Progenitor cell of endocrine pancreas (in vitro differentiated cells): ENCODE measurements at regions not wholly inside any gene's neighbourhood (a gene's known extent, or its start where the extent isn't known, plus 50 kb on each side); places are given as distances from the start of the nearest gene placed in this dataset.

Experiments used
- DNase-seq: peaks from one replicate; pipeline ENCODE4 v3.0.0; 2021; ENCODE audit warnings: low spot score; ENCODE audit not compliant: unreplicated experiment
- H3K27ac Mint-ChIP-seq: 2 replicates; pipeline ENCODE4 v1.8.0; 2021; ENCODE audit warnings: mild to moderate bottlenecking, moderate library complexity, mixed read lengths
- H3K27me3 Mint-ChIP-seq: 2 replicates; pipeline ENCODE4 v1.8.0; 2021; ENCODE audit warnings: mixed read lengths
- H3K36me3 Mint-ChIP-seq: 2 replicates; pipeline ENCODE4 v1.8.0; 2022; ENCODE audit warnings: mixed read lengths; ENCODE audit not compliant: insufficient read depth
- H3K4me1 Mint-ChIP-seq: 2 replicates; pipeline ENCODE4 v1.8.0; 2021; ENCODE audit warnings: low read depth, mixed read lengths
- H3K4me3 Mint-ChIP-seq: 2 replicates; pipeline ENCODE4 v1.8.0; 2021; ENCODE audit warnings: low read depth, mild to moderate bottlenecking, moderate library complexity, mixed read lengths
- H3K9me3 Mint-ChIP-seq: 2 replicates; pipeline ENCODE4 v1.8.0; 2021; ENCODE audit warnings: low read depth, mixed read lengths
- TF ChIP-seq, protein P1 (sequence below): fragments of 200-600 bp; sonication (generic); IDR thresholded peaks from one replicate; pipeline ENCODE4 v1.5.0; 2021; ENCODE audit warnings: antibody characterized with exemption, mild to moderate bottlenecking; ENCODE audit not compliant: unreplicated experiment

GRCh38 chr22:49240472-49240871 is 587.2 kb downstream of the BRD1 start:
- Mint-ChIP-seq H3K27ac (no peak overlapping the region), H3K4me3 (no peak overlapping the region), H3K4me1 (peaks cover 4% of the 10 kb centered on the region), H3K27me3 (peaks cover 3% of the 10 kb centered on the region), H3K36me3 (no peaks in the 10 kb centered on the region), H3K9me3 (no peaks in the 10 kb centered on the region)
- TF ChIP-seq, protein P1, sequence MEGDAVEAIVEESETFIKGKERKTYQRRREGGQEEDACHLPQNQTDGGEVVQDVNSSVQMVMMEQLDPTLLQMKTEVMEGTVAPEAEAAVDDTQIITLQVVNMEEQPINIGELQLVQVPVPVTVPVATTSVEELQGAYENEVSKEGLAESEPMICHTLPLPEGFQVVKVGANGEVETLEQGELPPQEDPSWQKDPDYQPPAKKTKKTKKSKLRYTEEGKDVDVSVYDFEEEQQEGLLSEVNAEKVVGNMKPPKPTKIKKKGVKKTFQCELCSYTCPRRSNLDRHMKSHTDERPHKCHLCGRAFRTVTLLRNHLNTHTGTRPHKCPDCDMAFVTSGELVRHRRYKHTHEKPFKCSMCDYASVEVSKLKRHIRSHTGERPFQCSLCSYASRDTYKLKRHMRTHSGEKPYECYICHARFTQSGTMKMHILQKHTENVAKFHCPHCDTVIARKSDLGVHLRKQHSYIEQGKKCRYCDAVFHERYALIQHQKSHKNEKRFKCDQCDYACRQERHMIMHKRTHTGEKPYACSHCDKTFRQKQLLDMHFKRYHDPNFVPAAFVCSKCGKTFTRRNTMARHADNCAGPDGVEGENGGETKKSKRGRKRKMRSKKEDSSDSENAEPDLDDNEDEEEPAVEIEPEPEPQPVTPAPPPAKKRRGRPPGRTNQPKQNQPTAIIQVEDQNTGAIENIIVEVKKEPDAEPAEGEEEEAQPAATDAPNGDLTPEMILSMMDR, result no peak
- no peak for DNase-seq

DNA sequence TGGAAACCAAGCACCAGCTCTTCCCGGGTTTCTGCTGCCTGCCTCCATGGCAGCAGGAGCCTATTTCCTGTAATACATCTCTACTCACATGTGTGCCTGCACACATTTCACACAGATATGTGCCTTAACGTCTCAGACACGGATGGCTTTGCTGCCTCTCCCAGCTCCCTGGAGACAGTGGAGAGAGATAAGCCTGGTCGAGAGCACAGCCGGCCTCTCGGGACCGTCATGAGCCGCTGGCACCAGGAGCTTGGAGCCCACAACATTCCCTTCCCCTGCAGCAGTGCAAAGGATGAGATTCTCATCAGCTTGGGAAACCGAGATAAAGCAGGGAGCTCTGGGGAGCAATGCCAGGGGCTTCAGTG is 587.7 kb downstream of the BRD1 start:
- Mint-ChIP-seq H3K27ac (no peak overlapping the region), H3K27me3 (peaks cover 3% of the 10 kb centered on the region), H3K4me1 (peaks cover 4% of the 10 kb centered on the region), H3K36me3 (no peaks in the 10 kb centered on the region), H3K9me3 (no peaks in the 10 kb centered on the region), H3K4me3 (no peak overlapping the region)
- DNase-seq, result no peak
- TF ChIP-seq, protein P1, result no peak

DNA sequence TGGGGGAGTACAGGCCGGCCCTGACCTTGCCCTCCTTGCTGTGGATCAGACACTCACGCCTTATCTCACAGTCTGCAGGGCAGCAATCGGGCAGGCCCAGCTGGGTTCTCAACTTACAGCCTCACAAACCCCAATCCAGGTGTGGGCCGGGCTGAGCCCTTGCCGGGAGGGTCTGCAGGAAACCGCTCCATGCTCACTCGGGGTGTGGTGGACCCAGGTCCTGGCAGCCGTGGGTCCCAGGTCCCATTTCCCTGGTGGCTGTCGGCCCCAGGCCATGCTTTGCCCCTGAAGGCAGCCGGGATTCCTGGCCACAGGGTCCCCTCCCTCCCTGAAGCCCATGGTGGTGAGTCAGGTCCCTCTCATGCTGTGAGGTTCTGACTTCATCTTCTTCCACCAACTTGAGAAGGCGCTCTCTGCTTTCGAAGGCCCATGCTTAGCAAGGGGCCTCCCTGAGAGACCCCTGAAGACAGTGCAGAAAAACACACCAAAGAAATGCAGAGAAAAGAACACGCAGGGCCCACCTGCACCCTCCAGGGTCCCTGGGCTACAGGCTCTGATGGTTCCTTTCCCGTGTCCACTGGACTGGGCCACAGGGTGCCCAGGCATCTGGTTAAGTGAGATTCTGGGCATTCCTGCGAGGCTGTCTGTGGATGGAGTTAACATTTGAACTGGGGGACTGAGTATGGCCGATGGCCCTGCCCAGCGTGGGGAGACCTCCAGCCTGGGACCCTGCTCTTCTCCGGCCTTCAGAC is 588.2 kb downstream of the BRD1 start:
- TF ChIP-seq, protein P1, result no peak
- H3K27ac Mint-ChIP-seq, result no peak overlapping the region
- H3K4me1 Mint-ChIP-seq, result peaks cover 4% of the 10 kb centered on the region
- H3K9me3 Mint-ChIP-seq, result no peaks in the 10 kb centered on the region
- H3K4me3 Mint-ChIP-seq, result no peak overlapping the region
- H3K27me3 Mint-ChIP-seq, result peaks cover 3% of the 10 kb centered on the region
- H3K36me3 Mint-ChIP-seq, result no peaks in the 10 kb centered on the region
- DNase-seq, result no peak

- Mint-ChIP-seq H3K4me1 (peaks cover 4% of the 10 kb centered on the region), H3K27me3 (peaks cover 3% of the 10 kb centered on the region), H3K27ac (no peak overlapping the region), H3K9me3 (no peaks in the 10 kb centered on the region), H3K36me3 (no peaks in the 10 kb centered on the region), H3K4me3 (no peak overlapping the region)
- TF ChIP-seq, protein P1, result no peak
- DNase-seq, result no peak
Measured at GRCh38 chr22:49238181-49239141, 589.2 kb downstream of the BRD1 start.

DNA sequence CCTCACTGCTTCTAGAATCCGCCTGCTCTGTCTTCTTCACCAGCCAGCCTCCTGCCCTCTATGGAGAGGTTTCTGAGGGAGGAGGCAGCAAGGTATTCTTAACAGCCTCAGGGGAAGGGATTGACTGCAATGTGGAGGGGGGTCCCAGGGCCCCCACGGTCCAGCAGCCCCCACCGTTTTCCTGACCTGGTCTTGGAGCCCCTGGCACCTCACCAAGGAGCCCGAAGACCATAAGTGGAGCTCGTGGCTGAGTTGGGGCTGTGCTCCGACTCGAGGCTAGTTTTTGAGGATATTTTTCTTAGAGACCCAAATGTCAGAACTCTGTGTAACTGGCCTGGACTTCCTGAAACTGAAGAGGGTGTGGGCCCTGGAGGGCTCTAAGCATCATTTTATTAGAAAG is 590.0 kb downstream of the BRD1 start:
- H3K9me3 Mint-ChIP-seq, result no peaks in the 10 kb centered on the region
- DNase-seq, result no peak
- no peak overlapping the region for H3K4me3 Mint-ChIP-seq
- H3K27ac Mint-ChIP-seq, result no peak overlapping the region
- TF ChIP-seq, protein P1, result no peak
- peaks cover 4% of the 10 kb centered on the region for H3K4me1 Mint-ChIP-seq
- no peaks in the 10 kb centered on the region for H3K36me3 Mint-ChIP-seq
- peaks cover 3% of the 10 kb centered on the region for H3K27me3 Mint-ChIP-seq
